ENCODE measurements at regions not wholly inside any gene's neighbourhood (a gene's known extent, or its start where the extent isn't known, plus 50 kb on each side); places are given as distances from the start of the nearest gene placed in this dataset.
"Not testable (repeated sequence)": the region's sequence is repeated elsewhere in the genome, so short reads cannot be mapped to it uniquely, and the experiment has no call there.

DNA sequence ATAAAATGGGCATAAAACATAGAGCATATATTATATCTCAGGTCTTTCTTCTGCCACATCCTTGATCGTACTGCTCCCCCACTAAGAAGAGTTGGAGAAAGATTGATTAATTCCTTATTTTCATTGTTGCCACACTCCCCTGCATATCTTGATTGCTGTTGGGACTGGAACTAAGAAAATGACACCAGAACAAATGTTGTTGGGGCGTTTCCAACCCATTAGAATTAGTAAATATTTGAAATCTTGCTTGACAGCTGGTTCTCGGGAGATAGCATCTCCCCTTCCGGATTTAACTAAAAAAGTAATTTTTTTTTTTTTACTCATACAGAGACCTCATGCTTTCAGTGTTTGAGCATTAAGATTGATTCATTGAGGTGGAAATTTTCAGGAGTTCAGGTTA, 493.0 kb upstream of the PLXNA2 start:
- no peak for TF ChIP-seq CTCF (IDR thresholded peaks at IDR 0.05)
- Histone ChIP-seq H3K36me3 (ENCODE audit: insufficient read depth, low read length) (no peaks in the 10 kb centered on the region), H3K27me3 (ENCODE audit: control insufficient read depth in 1 of 2, insufficient read depth in 2 of 2, low read length in 2 of 2) (no peaks in the 10 kb centered on the region), H3K9me3 (ENCODE audit: control insufficient read depth in 1 of 2, insufficient read depth in 1 of 2, low read length in 2 of 2) (peaks cover 0 to 13% of the 10 kb centered on the region in 2 experiments), H3K4me1 (ENCODE audit: insufficient read depth, low read length) (no peaks in the 10 kb centered on the region), H3K4me3 (ENCODE audit: low read length) (no peak overlapping the region), H3K27ac (ENCODE audit: low read depth in 1 of 2, low read length in 2 of 2) (no peak overlapping the region)
- DNase-seq, result no peak
- Mint-ChIP-seq H3K27ac (no peak overlapping the region), H3K27me3 (peaks cover 14% of the 10 kb centered on the region), H3K9me3 (peaks cover 2% of the 10 kb centered on the region), H3K4me3 (no peak overlapping the region), H3K4me1 (ENCODE audit: low read depth) (peaks cover 6% of the 10 kb centered on the region), H3K36me3 (ENCODE audit: low read depth) (no peaks in the 10 kb centered on the region)
- CTCF ChIA-PET, result no interaction called here
- ATAC-seq (ENCODE audit: poor library complexity), result no peak
- intact Hi-C loops (cut with DNase I, micrococcal nuclease), result no loop called here
- POLR2A ChIA-PET, result no interaction called here

- no peak overlapping the region for H3K4me3 Mint-ChIP-seq
- ChIA-PET CTCF (no interaction called here), POLR2A (no interaction called here)
- Histone ChIP-seq H3K9me3 (ENCODE audit: control insufficient read depth in 1 of 2, insufficient read depth in 1 of 2, low read length in 2 of 2) (peaks cover 0 to 13% of the 10 kb centered on the region in 2 experiments), H3K36me3 (ENCODE audit: insufficient read depth, low read length) (no peaks in the 10 kb centered on the region), H3K27ac (ENCODE audit: low read depth in 1 of 2, low read length in 2 of 2) (no peak overlapping the region), H3K27me3 (ENCODE audit: control insufficient read depth in 1 of 2, insufficient read depth in 2 of 2, low read length in 2 of 2) (no peaks in the 10 kb centered on the region), H3K4me3 (ENCODE audit: low read length) (no peak overlapping the region), H3K4me1 (ENCODE audit: insufficient read depth, low read length) (no peaks in the 10 kb centered on the region)
- no peak for DNase-seq
- H3K36me3 Mint-ChIP-seq (ENCODE audit: low read depth), result no peaks in the 10 kb centered on the region
- no peak overlapping the region for H3K27ac Mint-ChIP-seq
- no peak for ATAC-seq (ENCODE audit: poor library complexity)
- peaks cover 8% of the 10 kb centered on the region for H3K27me3 Mint-ChIP-seq
- intact Hi-C loops (cut with DNase I, micrococcal nuclease), result no loop called here
- no peaks in the 10 kb centered on the region for H3K4me1 Mint-ChIP-seq (ENCODE audit: low read depth)
- peaks cover 2% of the 10 kb centered on the region for H3K9me3 Mint-ChIP-seq
- no peak for TF ChIP-seq CTCF (IDR thresholded peaks at IDR 0.05)
Measured at GRCh38 chr1:208737922-208738321, 493.7 kb upstream of the PLXNA2 start.

DNA sequence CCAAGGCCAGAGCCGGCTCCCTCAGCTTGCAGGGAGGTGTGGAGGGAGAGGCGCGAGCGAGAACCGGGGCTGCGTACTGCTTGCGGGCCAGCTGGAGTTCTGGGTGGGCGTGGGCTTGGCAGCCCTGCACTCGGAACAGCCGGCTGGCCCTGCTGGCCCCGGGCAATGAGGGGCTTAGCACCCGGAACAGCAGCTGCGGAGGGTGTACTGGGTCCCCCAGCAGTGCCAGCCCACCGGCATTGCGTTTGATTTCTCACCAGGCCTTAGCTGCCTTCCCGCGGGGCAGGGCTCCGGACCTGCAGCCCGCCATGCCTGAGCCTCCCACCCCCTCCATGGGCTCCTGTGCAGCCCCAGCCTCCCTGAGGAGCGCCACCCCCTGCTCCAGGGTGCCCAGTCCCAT, 495.5 kb upstream of the PLXNA2 start:
- intact Hi-C loops (cut with DNase I, micrococcal nuclease); H3K9me3 Mint-ChIP-seq; H3K27ac Mint-ChIP-seq; H3K27ac ChIP-seq (ENCODE audit: low read depth in 1 of 2, low read length in 2 of 2); ATAC-seq (ENCODE audit: poor library complexity); H3K27me3 ChIP-seq (ENCODE audit: control insufficient read depth in 1 of 2, insufficient read depth in 2 of 2, low read length in 2 of 2); H3K4me1 ChIP-seq (ENCODE audit: insufficient read depth, low read length); H3K4me3 ChIP-seq (ENCODE audit: low read length); CTCF ChIA-PET; H3K4me3 Mint-ChIP-seq; POLR2A ChIA-PET; H3K36me3 Mint-ChIP-seq (ENCODE audit: low read depth); H3K27me3 Mint-ChIP-seq; H3K36me3 ChIP-seq (ENCODE audit: insufficient read depth, low read length); H3K4me1 Mint-ChIP-seq (ENCODE audit: low read depth): not testable (repeated sequence)
- peak in 1 of 14 experiments; percentile 5 for DNase-seq
- H3K9me3 ChIP-seq (ENCODE audit: control insufficient read depth in 1 of 2, insufficient read depth in 1 of 2, low read length in 2 of 2), result peaks cover 0 to 13% of the 10 kb centered on the region in 2 experiments

DNA sequence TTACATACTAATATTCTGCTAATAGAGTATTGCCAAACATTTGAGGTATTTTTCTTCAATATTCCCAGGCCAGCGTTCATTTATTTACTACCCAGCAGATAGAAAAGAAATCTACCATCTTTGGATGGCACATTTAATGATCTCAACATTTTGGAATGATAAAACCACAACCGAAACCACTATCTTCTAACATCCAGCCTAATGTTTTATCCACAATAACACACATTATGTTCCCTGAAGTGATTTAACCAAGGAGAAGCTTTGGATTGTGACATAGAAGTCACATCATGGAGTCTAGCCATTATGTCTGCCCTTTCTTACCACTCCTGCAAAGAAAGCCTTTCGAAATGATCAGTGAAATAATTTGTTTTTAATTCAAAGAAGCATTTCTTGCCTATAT, 497.1 kb upstream of the PLXNA2 start:
- Mint-ChIP-seq H3K9me3 (peaks cover 3% of the 10 kb centered on the region), H3K36me3 (ENCODE audit: low read depth) (no peaks in the 10 kb centered on the region), H3K27ac (no peak overlapping the region), H3K4me3 (no peak overlapping the region), H3K4me1 (ENCODE audit: low read depth) (no peaks in the 10 kb centered on the region), H3K27me3 (no peaks in the 10 kb centered on the region)
- Histone ChIP-seq H3K4me1 (ENCODE audit: insufficient read depth, low read length) (no peaks in the 10 kb centered on the region), H3K36me3 (ENCODE audit: insufficient read depth, low read length) (no peaks in the 10 kb centered on the region), H3K27me3 (ENCODE audit: control insufficient read depth in 1 of 2, insufficient read depth in 2 of 2, low read length in 2 of 2) (no peaks in the 10 kb centered on the region), H3K27ac (ENCODE audit: low read depth in 1 of 2, low read length in 2 of 2) (no peak overlapping the region), H3K4me3 (ENCODE audit: low read length) (no peak overlapping the region), H3K9me3 (ENCODE audit: control insufficient read depth in 1 of 2, insufficient read depth in 1 of 2, low read length in 2 of 2) (peaks cover 0 to 13% of the 10 kb centered on the region in 2 experiments)
- no peak for ATAC-seq (ENCODE audit: poor library complexity)
- no peak for TF ChIP-seq CTCF (IDR thresholded peaks at IDR 0.05)
- ChIA-PET CTCF (no interaction called here), POLR2A (no interaction called here)
- no peak for DNase-seq
- intact Hi-C loops (cut with DNase I, micrococcal nuclease), result no loop called here
